ENCODE measurements at regions not wholly inside any gene's neighbourhood (a gene's known extent, or its start where the extent isn't known, plus 50 kb on each side); places are given as distances from the start of the nearest gene placed in this dataset.

- Histone ChIP-seq H2AFZ (ENCODE audit: low read length) (no peak overlapping the region), H3K4me3 (ENCODE audit: insufficient read depth, low read length) (no peak overlapping the region), H3K27ac (ENCODE audit: low read depth, low read length) (no peak overlapping the region), H4K20me1 (ENCODE audit: insufficient read depth, low read length) (no peaks in the 10 kb centered on the region), H3K36me3 (ENCODE audit: insufficient read depth, low read length) (no peaks in the 10 kb centered on the region), H3K4me1 (ENCODE audit: insufficient read depth, low read length) (no peaks in the 10 kb centered on the region), H3K27me3 (ENCODE audit: insufficient read depth, low read length) (no peaks in the 10 kb centered on the region), H3K79me2 (ENCODE audit: insufficient read depth, low read length) (no peaks in the 10 kb centered on the region), H3K4me2 (ENCODE audit: insufficient read depth, low read length) (no peak overlapping the region), H3K9me3 (ENCODE audit: low read depth, low read length) (no peaks in the 10 kb centered on the region)
- no peak for TF ChIP-seq CTCF (IDR thresholded peaks at IDR 0.05; ENCODE audit: extremely low read depth, low read depth, low read length)
- no peak for DNase-seq (ENCODE audit: insufficient read length, low spot score, missing footprints)
Observed at GRCh38 chr4:148573296-148573695, 131.1 kb upstream of the NR3C2 start.

GRCh38 chr4:148565801-148566200, 123.6 kb upstream of the NR3C2 start:
- Histone ChIP-seq H3K79me2 (ENCODE audit: insufficient read depth, low read length) (no peaks in the 10 kb centered on the region), H3K36me3 (ENCODE audit: insufficient read depth, low read length) (no peaks in the 10 kb centered on the region), H3K4me3 (ENCODE audit: insufficient read depth, low read length) (no peak overlapping the region), H3K4me2 (ENCODE audit: insufficient read depth, low read length) (no peak overlapping the region), H4K20me1 (ENCODE audit: insufficient read depth, low read length) (no peaks in the 10 kb centered on the region), H3K4me1 (ENCODE audit: insufficient read depth, low read length) (no peaks in the 10 kb centered on the region), H3K27ac (ENCODE audit: low read depth, low read length) (no peak overlapping the region), H3K9me3 (ENCODE audit: low read depth, low read length) (no peaks in the 10 kb centered on the region), H3K27me3 (ENCODE audit: insufficient read depth, low read length) (no peaks in the 10 kb centered on the region), H2AFZ (ENCODE audit: low read length) (no peak overlapping the region)
- no peak for TF ChIP-seq CTCF (IDR thresholded peaks at IDR 0.05; ENCODE audit: extremely low read depth, low read depth, low read length)
- no peak for DNase-seq (ENCODE audit: insufficient read length, low spot score, missing footprints)

- no peak for TF ChIP-seq CTCF (IDR thresholded peaks at IDR 0.05; ENCODE audit: extremely low read depth, low read depth, low read length)
- H3K36me3 ChIP-seq (ENCODE audit: insufficient read depth, low read length) = no peaks in the 10 kb centered on the region
- H3K4me2 ChIP-seq (ENCODE audit: insufficient read depth, low read length) = no peak overlapping the region
- no peaks in the 10 kb centered on the region for H3K4me1 ChIP-seq (ENCODE audit: insufficient read depth, low read length)
- no peaks in the 10 kb centered on the region for H3K27me3 ChIP-seq (ENCODE audit: insufficient read depth, low read length)
- H2AFZ ChIP-seq (ENCODE audit: low read length) = no peak overlapping the region
- H4K20me1 ChIP-seq (ENCODE audit: insufficient read depth, low read length) = no peaks in the 10 kb centered on the region
- no peak for DNase-seq (ENCODE audit: insufficient read length, low spot score, missing footprints)
- no peak overlapping the region for H3K27ac ChIP-seq (ENCODE audit: low read depth, low read length)
- H3K9me3 ChIP-seq (ENCODE audit: low read depth, low read length) = no peaks in the 10 kb centered on the region
- H3K4me3 ChIP-seq (ENCODE audit: insufficient read depth, low read length) = no peak overlapping the region
- H3K79me2 ChIP-seq (ENCODE audit: insufficient read depth, low read length) = no peaks in the 10 kb centered on the region
Observed at GRCh38 chr4:148563684-148564083, 121.5 kb upstream of the NR3C2 start.

- no peaks in the 10 kb centered on the region for H4K20me1 ChIP-seq (ENCODE audit: insufficient read depth, low read length)
- H3K27me3 ChIP-seq (ENCODE audit: insufficient read depth, low read length) = no peaks in the 10 kb centered on the region
- DNase-seq (ENCODE audit: insufficient read length, low spot score, missing footprints) = no peak
- no peak for TF ChIP-seq CTCF (IDR thresholded peaks at IDR 0.05; ENCODE audit: extremely low read depth, low read depth, low read length)
- H3K27ac ChIP-seq (ENCODE audit: low read depth, low read length) = no peak overlapping the region
- no peak overlapping the region for H3K4me2 ChIP-seq (ENCODE audit: insufficient read depth, low read length)
- H3K36me3 ChIP-seq (ENCODE audit: insufficient read depth, low read length) = no peaks in the 10 kb centered on the region
- H3K4me1 ChIP-seq (ENCODE audit: insufficient read depth, low read length) = no peaks in the 10 kb centered on the region
- no peaks in the 10 kb centered on the region for H3K9me3 ChIP-seq (ENCODE audit: low read depth, low read length)
- H3K4me3 ChIP-seq (ENCODE audit: insufficient read depth, low read length) = no peak overlapping the region
- H2AFZ ChIP-seq (ENCODE audit: low read length) = no peak overlapping the region
- H3K79me2 ChIP-seq (ENCODE audit: insufficient read depth, low read length) = no peaks in the 10 kb centered on the region
Observed at GRCh38 chr4:148561467-148561866, 119.3 kb upstream of the NR3C2 start.
